Cardiac fibroblast (primary cell): ENCODE measurements at regions not wholly inside any gene's neighbourhood (a gene's known extent, or its start where the extent isn't known, plus 50 kb on each side); places are given as distances from the start of the nearest gene placed in this dataset.
"Not testable (repeated sequence)": the region's sequence is repeated elsewhere in the genome, so short reads cannot be mapped to it uniquely, and the experiment has no call there.

ENCODE experiments used
- DNase-seq, 2 donors: peaks; one replicate each; pipeline versions ENCODE4 v3.0.0 to v3.0.0-alpha.2; 2010; ENCODE audit warnings: low read depth in 2 of 2
- H3K4me3 ChIP-seq, 2 donors: replicated peaks in 1 of 2; 1 replicate in 1 of 2; 2 replicates in 1 of 2; pipeline ENCODE4 v1.5.1; 2011; ENCODE audit warnings: low read depth in 2 of 2, low read length in 2 of 2, mild to moderate bottlenecking in 2 of 2, moderate library complexity in 1 of 2
- TF ChIP-seq, protein P1 (sequence below): IDR thresholded peaks from one replicate; pipeline ENCODE4 v1.5.1; 2011; ENCODE audit warnings: low read depth, mild to moderate bottlenecking, low read length, inconsistent platforms

GRCh38 chr20:26295006-26295405 lies 598.4 kb upstream of the ZNF337 start:
- TF ChIP-seq, protein P1, sequence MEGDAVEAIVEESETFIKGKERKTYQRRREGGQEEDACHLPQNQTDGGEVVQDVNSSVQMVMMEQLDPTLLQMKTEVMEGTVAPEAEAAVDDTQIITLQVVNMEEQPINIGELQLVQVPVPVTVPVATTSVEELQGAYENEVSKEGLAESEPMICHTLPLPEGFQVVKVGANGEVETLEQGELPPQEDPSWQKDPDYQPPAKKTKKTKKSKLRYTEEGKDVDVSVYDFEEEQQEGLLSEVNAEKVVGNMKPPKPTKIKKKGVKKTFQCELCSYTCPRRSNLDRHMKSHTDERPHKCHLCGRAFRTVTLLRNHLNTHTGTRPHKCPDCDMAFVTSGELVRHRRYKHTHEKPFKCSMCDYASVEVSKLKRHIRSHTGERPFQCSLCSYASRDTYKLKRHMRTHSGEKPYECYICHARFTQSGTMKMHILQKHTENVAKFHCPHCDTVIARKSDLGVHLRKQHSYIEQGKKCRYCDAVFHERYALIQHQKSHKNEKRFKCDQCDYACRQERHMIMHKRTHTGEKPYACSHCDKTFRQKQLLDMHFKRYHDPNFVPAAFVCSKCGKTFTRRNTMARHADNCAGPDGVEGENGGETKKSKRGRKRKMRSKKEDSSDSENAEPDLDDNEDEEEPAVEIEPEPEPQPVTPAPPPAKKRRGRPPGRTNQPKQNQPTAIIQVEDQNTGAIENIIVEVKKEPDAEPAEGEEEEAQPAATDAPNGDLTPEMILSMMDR = no peak
- DNase-seq = no peak
- no peak overlapping the region for H3K4me3 ChIP-seq

DNA sequence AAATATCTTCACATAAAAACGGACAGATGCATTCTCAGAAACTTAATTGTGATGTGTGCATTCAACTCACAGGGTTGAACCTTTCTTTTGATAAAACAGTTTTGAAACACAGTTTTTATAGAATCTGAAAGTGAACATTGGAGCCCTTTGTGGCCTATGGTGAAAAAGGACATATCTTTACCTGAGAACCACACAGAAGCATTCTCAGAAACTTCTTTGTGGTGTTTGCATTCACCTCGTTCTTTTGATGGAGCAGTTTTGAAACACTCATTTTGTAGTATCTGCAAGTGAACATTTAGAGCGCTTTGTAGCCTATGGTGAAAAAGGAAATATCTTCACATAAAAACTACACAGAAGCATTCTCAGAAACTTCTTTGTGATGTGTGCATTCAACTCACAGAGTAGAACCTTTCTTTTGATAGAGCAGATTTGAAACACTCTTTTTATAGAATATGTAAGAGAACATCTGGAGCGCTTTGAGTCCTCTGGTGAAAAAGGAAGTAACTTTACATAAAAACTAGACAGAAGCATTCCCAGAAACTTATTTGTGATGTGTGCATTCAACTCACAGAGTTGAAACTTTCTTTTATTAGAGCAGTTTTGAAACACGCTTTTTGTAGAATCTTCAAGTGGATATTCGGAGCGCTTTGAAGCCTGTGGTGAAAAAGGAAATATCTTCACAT lies 591.9 kb upstream of the ZNF337 start:
- H3K4me3 ChIP-seq, DNase-seq: not testable (repeated sequence)

DNA sequence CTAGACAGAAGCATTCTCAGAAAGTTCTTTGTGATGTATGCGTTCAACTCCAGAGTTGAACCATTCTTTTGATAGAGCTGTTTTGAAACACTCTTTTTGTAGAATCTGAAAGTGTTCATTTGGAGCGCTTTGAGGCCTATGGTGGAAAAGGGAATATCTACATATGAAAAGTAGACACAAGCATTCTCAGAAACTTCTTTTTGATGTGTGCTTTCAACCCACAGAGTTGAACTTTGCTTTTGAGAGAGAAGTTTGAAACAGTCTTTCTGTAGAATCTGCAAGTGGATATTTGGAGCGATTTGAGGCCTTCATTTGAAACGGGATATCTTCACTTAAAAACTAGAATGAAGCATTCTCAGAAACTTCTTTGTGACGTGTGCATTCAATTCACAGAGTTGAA lies 582.6 kb upstream of the ZNF337 start:
- DNase-seq = no peak
- TF ChIP-seq, protein P1 = no peak
- H3K4me3 ChIP-seq = no peak overlapping the region

GRCh38 chr20:26277339-26277738 lies 580.7 kb upstream of the ZNF337 start:
- TF ChIP-seq, protein P1 = no peak
- no peak for DNase-seq
- H3K4me3 ChIP-seq = no peak overlapping the region

DNA sequence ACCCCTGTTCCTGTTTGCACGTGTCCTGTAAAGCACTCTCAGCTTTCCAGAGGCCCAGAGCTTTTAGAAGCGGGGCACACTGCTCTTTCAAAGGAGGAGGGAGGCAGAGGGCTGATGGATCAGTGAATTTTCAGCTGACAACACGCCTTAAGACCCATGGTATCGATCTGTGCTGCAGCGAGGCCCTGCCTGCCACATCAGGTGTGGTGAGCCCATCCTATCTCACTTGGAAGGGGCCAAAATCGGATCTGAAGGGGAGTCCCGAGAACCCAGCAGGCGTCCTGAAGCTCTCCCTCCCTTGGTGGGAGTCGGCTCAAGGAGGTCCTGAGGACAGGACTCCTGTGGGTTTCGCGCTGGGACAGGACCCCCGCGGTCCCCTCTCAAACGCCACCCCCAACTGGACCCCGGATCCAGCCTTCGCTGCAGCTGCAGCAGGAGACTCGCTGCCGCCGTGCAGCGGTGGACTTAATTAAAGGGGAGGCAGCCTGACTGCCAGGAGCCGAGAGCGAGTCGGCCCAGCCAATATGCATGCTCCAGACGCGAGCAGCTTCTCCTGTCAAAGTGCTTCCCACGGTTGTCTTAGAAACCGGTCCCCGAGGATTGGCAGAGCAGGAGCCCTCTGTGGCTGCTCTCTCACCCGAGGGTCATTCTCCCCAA lies 580.0 kb upstream of the ZNF337 start:
- TF ChIP-seq, protein P1 = no peak
- DNase-seq = peak; percentile 4 to 7
- H3K4me3 ChIP-seq = no peak overlapping the region

- not testable (repeated sequence) for H3K4me3 ChIP-seq, DNase-seq
Observed at GRCh38 chr20:26268762-26269161, 572.1 kb upstream of the ZNF337 start.

- H3K4me3 ChIP-seq, DNase-seq: not testable (repeated sequence)
Observed at GRCh38 chr20:26260925-26261324, 564.3 kb upstream of the ZNF337 start.

DNA sequence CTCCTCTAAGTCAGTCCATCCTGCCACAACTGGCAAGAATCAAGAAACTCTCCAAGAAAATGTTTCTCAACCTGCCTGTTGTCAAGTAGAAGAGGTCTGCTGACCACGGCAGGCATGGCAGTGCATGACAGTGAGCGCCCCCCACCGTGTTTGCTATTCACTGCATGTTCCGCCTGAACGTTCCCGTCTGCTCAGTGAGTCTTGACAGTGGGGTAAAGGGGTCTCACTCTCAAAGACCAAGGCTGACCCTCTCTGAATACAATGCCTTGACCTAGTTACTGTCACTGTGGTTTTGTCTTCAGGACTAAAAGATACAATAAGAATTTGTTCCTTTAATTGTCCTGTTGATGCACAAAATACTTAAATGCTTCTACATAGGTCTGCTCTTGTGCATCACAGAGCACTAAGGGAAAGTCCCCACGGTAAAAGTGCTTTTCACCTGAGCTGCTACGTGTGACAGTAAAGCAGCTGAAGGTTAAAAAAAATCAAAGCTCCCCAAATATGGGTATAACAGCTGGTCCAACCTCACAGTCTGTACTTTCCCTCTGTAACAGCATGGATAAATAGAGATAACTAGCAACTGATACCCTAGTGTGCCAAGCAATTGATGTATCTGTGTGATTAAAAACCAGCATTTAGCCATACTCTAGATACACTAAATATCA lies 555.8 kb upstream of the ZNF337 start:
- not testable (repeated sequence) for H3K4me3 ChIP-seq, DNase-seq

DNA sequence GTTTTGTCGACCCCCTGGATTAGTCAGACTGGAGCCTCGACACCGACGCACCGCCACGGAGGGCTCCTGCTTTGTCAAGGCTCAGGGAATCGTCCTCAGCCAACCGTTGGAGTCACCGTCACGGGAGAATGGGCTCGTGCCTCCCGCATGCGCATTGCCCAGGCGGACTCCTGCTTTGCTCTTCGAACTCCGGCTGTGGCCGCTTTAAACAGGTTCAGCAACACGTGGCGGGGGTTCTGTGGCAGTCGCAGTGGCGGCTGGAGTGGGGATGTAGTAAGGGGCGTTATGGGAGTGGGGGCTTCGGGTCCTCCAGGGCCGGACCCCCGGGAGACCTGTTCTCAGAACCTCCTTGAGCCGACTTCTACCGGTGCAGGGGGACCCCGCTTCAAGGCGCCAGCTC lies 554.7 kb upstream of the ZNF337 start:
- not testable (repeated sequence) for H3K4me3 ChIP-seq, DNase-seq

DNA sequence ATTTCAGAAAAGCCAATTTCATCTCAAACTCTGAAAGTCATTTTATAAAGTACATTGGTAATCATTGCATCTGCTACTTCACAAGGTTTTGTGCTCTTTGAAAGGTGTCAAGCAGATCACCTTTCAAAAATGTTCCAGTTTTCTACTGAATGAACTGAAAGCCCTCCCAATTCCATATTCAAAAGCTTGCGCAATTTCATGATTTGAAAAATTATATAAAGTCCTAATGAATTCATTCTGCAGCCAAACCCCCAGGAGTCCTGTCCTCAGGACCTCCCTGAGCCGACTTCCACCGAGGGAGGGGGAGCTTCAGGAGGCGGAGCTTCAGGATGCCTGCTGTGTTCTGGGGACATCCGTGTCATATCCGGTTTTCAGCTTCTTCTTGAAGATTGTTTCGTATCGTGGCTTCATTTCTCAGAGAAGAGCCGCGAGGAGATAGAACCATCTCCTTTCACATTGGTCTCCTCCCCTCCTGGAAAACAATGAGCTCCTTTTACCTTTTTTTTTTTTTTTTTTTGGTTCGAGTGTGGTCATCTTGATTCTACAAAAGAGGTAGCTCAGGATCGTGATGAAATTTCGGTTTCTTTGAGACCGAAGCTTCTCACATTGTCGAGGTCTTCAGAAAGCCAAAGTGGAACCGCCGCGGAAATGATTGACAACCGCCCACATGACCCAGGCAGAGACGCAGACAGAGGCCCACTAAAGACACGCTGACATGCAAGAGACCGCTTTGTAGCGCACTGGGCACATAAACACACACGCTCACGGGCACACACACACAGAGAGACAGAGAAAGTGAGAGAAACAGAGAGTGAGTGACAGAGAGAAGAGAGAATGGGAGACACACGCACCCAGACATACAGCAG lies 553.8 kb upstream of the ZNF337 start:
- not testable (repeated sequence) for H3K4me3 ChIP-seq, DNase-seq
